Left ventricle myocardium inferior (tissue), 1 donor: ENCODE measurements at regions not wholly inside any gene's neighbourhood (a gene's known extent, or its start where the extent isn't known, plus 50 kb on each side); places are given as distances from the start of the nearest gene placed in this dataset.

Experiments used
- DNase-seq: peaks from one replicate; pipeline ENCODE4 v3.0.0-alpha.2; 2020
- H3K27ac ChIP-seq: fragments of 200-600 bp; replicated peaks from 2 replicates; pipeline ENCODE4 v1.8.0; 2021
- H3K27me3 ChIP-seq: fragments of 200-600 bp; 2 replicates; pipeline ENCODE4 v1.8.0; 2021; ENCODE audit warnings: low read depth
- H3K36me3 ChIP-seq: fragments of 200-600 bp; 2 replicates; pipeline ENCODE4 v1.8.0; 2021
- H3K4me1 ChIP-seq: fragments of 200-600 bp; 2 replicates; pipeline ENCODE4 v1.8.0; 2021
- H3K4me3 ChIP-seq: fragments of 200-600 bp; 2 replicates; pipeline ENCODE4 v1.8.0; 2021; ENCODE audit warnings: mild to moderate bottlenecking, moderate library complexity
- H3K9me3 ChIP-seq: fragments of 200-600 bp; replicated peaks from 2 replicates; pipeline ENCODE4 v1.8.0; 2021
- intact Hi-C: fragments of 100-400 bp; cut with micrococcal nuclease; formaldehyde crosslinking; loops from one replicate; pipeline ENCODE4 v1.11.0; 2022
- TF ChIP-seq, protein P1 (sequence below): fragments of 200-600 bp; IDR thresholded peaks from 2 replicates; pipeline ENCODE4 v1.8.0; 2021; ENCODE audit warnings: antibody characterized with exemption, mild to moderate bottlenecking, borderline replicate concordance
- donor health status: DM: no; HTN: yes; CAD: no; lungs with severe emphysema.

DNA sequence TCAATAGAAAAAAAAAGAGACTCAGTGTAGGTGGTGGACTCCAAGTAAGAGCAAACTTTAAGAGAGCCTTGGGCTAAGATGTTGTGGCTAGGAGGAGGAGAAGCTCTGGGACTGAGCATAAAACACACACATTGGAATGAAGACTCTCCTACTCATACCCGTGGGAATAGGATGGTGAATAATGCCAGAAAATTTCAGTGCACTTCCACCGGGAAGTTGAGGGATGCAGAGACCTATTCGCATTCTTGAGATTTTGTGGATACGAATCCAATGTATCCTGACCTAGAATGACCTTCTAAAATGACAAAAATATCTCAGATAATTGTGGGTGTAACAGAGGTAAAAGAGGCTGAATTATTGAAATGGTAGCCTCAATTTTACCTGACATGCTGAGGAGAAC lies 388.7 kb upstream of the SGO1 start:
- Histone ChIP-seq H3K27me3 (no peaks in the 10 kb centered on the region), H3K9me3 (peaks cover 9% of the 10 kb centered on the region), H3K36me3 (no peaks in the 10 kb centered on the region), H3K27ac (no peak overlapping the region), H3K4me3 (no peak overlapping the region), H3K4me1 (peaks cover 14% of the 10 kb centered on the region)
- no peak for DNase-seq
- intact Hi-C loops: no loop called here
- TF ChIP-seq, protein P1, sequence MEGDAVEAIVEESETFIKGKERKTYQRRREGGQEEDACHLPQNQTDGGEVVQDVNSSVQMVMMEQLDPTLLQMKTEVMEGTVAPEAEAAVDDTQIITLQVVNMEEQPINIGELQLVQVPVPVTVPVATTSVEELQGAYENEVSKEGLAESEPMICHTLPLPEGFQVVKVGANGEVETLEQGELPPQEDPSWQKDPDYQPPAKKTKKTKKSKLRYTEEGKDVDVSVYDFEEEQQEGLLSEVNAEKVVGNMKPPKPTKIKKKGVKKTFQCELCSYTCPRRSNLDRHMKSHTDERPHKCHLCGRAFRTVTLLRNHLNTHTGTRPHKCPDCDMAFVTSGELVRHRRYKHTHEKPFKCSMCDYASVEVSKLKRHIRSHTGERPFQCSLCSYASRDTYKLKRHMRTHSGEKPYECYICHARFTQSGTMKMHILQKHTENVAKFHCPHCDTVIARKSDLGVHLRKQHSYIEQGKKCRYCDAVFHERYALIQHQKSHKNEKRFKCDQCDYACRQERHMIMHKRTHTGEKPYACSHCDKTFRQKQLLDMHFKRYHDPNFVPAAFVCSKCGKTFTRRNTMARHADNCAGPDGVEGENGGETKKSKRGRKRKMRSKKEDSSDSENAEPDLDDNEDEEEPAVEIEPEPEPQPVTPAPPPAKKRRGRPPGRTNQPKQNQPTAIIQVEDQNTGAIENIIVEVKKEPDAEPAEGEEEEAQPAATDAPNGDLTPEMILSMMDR: no peak

DNA sequence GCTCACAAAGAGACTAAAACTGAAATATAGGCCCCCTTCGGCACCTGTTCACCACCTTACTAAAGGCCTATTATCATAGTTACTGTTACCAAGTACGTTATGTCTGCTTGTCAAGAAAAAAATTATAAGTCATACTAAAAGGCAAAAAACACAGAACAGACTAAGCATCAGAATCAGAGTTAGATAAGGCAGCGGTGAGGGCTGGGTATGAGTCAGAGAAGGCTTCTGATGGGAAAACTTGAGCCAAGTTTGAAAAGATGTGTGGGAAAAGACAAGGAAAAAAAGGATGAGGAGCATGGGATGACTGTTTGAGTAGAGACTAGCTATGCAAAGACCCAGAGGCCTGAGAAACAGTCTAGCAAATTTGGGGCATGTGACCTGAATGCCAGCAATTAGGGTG lies 387.2 kb upstream of the SGO1 start:
- Histone ChIP-seq H3K9me3 (peaks cover 4% of the 10 kb centered on the region), H3K36me3 (no peaks in the 10 kb centered on the region), H3K27me3 (no peaks in the 10 kb centered on the region), H3K4me3 (no peak overlapping the region), H3K4me1 (peaks cover 14% of the 10 kb centered on the region), H3K27ac (no peak overlapping the region)
- DNase-seq: no peak
- intact Hi-C loops: no loop called here
- TF ChIP-seq, protein P1: no peak

DNA sequence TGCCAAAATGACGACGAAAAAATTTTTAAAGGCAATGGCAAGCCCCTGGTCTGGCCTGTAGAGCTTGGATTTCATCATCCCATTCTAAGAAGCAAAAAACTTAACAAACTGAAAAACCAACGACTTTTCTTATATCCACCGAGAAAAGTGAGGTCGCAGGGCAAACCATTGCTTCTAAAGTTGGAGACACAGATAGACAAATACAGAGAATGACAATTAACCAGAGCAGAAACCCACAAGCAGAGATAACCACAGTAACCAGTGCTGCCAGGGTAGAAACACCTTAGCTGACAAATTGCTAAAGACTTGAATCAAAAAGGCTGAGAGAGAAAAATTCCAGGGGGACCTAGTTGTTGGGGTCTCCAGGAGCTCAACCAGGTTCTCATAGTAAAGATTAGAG lies 386.5 kb upstream of the SGO1 start:
- Histone ChIP-seq H3K36me3 (no peaks in the 10 kb centered on the region), H3K9me3 (no peaks in the 10 kb centered on the region), H3K27ac (no peak overlapping the region), H3K4me3 (no peak overlapping the region), H3K27me3 (no peaks in the 10 kb centered on the region), H3K4me1 (peaks cover 14% of the 10 kb centered on the region)
- DNase-seq: no peak
- TF ChIP-seq, protein P1: no peak
- intact Hi-C loops: no loop called here

DNA sequence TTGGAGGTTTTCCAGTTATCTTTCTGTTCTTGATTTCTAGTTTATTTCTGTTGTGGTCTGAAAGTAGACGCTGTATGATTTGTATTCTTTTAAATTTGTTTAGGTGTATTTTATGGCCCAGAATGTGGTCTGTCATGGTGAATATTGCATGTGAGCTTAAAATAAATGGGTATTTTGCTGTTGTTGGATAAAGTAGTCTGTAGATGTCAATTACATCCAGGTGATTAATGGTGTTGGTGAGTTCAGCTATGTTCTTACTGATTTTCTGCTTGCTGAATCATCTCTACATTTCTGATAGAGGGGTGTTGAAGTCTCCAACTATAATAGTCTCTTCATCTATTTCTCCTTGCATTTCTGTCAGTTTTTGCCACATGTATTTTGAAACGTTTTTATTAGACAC lies 383.3 kb upstream of the SGO1 start:
- TF ChIP-seq, protein P1: no peak

DNA sequence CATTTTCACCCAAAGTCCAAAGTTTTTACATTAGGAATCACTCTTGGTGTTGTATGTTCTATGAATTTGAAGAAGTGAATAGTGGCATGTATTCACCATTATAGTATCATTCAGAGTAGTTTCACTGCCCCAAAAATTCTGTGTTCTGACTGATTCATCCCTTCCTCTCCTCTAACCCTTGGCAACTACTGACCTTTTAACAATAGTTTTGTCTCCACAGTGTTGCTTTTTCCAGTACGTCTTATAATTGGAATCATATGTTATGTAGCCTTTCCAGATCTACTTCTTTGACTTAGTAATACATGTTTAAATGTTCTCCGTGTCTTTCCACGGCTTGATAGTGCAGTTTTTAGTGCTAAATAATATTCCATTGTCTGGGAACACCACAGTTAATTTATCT lies 379.0 kb upstream of the SGO1 start:
- Histone ChIP-seq H3K27me3 (no peaks in the 10 kb centered on the region), H3K27ac (no peak overlapping the region), H3K9me3 (no peaks in the 10 kb centered on the region), H3K36me3 (no peaks in the 10 kb centered on the region), H3K4me3 (no peak overlapping the region), H3K4me1 (no peaks in the 10 kb centered on the region)
- DNase-seq: no peak
- TF ChIP-seq, protein P1: no peak
- intact Hi-C loops: no loop called here

More for the DNA sequence above, 383.3 kb upstream of the SGO1 start:
- Histone ChIP-seq H3K9me3 (no peaks in the 10 kb centered on the region), H3K4me1 (peaks cover 2% of the 10 kb centered on the region), H3K27ac (no peak overlapping the region), H3K4me3 (no peak overlapping the region), H3K36me3 (no peaks in the 10 kb centered on the region), H3K27me3 (no peaks in the 10 kb centered on the region)
- DNase-seq: no peak
- intact Hi-C loops: no loop called here

DNA sequence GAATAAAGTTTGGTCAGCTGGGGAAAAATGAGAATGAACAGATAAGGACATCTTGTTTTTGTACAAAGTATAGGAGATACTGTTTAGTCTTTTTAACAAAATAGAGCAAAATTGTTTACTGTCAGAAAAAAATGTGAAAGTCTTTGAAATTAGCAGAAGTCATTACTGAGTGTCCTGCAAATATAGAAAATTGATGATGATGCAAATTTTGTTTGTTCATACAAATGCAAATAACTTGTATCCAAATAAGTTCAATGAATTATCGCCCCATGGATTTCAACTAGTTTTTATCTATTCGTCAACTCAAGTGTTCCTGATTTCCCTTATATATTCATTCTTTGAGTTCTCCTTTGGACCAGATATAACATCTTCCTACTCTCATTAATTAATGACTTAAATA lies 378.0 kb upstream of the SGO1 start:
- H3K27me3 ChIP-seq: no peaks in the 10 kb centered on the region
- intact Hi-C loops: no loop called here
- no peak overlapping the region for H3K27ac ChIP-seq
- DNase-seq: no peak
- H3K9me3 ChIP-seq: no peaks in the 10 kb centered on the region
- TF ChIP-seq, protein P1: no peak
- H3K4me1 ChIP-seq: no peaks in the 10 kb centered on the region
- H3K4me3 ChIP-seq: no peak overlapping the region
- H3K36me3 ChIP-seq: no peaks in the 10 kb centered on the region
